ENCODE measurements at regions not wholly inside any gene's neighbourhood (a gene's known extent, or its start where the extent isn't known, plus 50 kb on each side); places are given as distances from the start of the nearest gene placed in this dataset.
A peak's percentile ranks its signal among the peaks of the same experiment; 100 is the strongest.

DNA sequence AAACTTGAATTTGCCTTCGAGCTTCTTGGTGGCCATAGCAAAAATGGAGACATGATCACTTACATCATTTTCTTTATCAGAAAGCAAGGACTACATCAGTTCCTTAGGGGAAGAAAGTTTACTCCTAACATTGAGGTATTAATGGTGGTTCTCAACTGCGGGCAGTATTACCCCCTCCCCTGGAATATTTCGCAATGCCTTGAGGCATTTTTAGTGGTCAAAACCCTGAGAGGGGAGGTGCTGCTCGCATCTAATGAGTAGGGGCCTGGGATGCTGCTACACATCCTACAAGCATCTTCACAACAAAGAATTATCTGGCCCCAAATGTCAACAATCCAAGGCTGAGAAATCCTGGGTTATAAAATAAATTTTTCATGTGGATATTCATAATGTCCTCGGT, 222.2 kb upstream of the TSHZ2 start:
- H3K27ac ChIP-seq, result no peak overlapping the region
- no peaks in the 10 kb centered on the region for H3K36me3 ChIP-seq
- no peaks in the 10 kb centered on the region for H3K27me3 ChIP-seq
- H3K4me1 ChIP-seq (ENCODE audit: low read depth), result no peaks in the 10 kb centered on the region
- DNase-seq (ENCODE audit: low read depth in 1 of 2, low spot score in 1 of 2), result no peak
- H3K4me3 ChIP-seq, result no peak overlapping the region
- TF ChIP-seq, protein P1, sequence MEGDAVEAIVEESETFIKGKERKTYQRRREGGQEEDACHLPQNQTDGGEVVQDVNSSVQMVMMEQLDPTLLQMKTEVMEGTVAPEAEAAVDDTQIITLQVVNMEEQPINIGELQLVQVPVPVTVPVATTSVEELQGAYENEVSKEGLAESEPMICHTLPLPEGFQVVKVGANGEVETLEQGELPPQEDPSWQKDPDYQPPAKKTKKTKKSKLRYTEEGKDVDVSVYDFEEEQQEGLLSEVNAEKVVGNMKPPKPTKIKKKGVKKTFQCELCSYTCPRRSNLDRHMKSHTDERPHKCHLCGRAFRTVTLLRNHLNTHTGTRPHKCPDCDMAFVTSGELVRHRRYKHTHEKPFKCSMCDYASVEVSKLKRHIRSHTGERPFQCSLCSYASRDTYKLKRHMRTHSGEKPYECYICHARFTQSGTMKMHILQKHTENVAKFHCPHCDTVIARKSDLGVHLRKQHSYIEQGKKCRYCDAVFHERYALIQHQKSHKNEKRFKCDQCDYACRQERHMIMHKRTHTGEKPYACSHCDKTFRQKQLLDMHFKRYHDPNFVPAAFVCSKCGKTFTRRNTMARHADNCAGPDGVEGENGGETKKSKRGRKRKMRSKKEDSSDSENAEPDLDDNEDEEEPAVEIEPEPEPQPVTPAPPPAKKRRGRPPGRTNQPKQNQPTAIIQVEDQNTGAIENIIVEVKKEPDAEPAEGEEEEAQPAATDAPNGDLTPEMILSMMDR (IDR thresholded peaks at IDR 0.05; ENCODE audit: low read depth, low read length), result no peak
- H3K9me3 ChIP-seq (ENCODE audit: low read depth), result no peaks in the 10 kb centered on the region

DNA sequence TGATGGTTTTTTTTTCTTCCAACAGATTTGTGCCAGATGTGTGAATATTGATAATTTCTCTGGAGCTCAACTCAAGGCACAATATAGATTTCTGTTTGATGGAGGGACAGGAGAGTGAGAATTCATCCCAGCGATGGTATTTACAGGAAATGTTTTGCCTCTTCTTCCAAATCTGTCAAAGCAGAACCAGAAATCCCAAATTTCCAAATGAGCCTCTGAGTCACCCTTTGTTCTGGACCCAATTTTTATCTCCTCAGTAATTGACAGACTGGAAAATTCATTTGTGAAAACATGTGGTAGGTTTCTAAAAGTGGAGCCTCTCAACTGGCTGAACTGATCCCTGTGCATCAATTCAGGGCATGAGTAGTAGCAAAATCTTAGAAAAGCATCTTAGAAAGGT, 223.2 kb upstream of the TSHZ2 start:
- TF ChIP-seq, protein P1 (IDR thresholded peaks at IDR 0.05; ENCODE audit: low read depth, low read length), result no peak
- Histone ChIP-seq H3K4me3 (no peak overlapping the region), H3K4me1 (ENCODE audit: low read depth) (no peaks in the 10 kb centered on the region), H3K36me3 (no peaks in the 10 kb centered on the region), H3K9me3 (ENCODE audit: low read depth) (no peaks in the 10 kb centered on the region), H3K27ac (no peak overlapping the region), H3K27me3 (no peaks in the 10 kb centered on the region)
- DNase-seq (ENCODE audit: low read depth in 1 of 2, low spot score in 1 of 2), result peak in 1 of 2 donors; percentile 10

DNA sequence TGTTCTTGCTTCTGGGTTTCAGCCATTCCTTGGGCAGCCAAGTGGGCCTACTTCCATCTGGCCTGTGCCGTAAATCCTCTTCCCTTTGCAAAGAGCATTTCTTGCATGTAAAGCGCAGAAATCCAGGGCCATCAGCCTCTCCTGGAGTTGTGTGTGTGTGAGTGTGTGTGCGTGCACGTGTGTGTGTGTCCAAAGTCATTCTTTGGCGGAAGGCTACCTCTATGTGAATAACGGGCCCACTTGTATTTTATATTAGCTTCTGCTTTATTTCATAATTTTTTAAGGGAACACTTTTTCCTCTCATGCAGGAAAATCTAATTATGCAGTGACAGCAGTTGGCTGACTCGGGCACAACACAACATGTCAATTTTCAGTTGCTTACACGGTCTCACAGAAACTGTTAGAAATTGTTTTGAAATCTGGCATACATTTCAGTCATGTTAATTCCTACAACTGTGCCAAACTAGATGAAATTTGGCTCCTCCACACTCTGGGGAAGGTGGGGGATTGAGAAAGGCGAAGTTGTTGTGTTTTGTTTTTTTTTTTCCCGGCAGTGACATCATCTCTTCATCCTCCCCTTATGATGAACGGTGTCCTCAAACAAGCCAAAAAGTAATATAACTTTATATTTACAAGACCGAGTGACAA, 223.7 kb upstream of the TSHZ2 start:
- no peaks in the 10 kb centered on the region for H3K9me3 ChIP-seq (ENCODE audit: low read depth)
- H3K4me3 ChIP-seq, result no peak overlapping the region
- peak in 1 of 2 donors; percentile 61 for DNase-seq (ENCODE audit: low read depth in 1 of 2, low spot score in 1 of 2)
- H3K4me1 ChIP-seq (ENCODE audit: low read depth), result no peaks in the 10 kb centered on the region
- H3K27me3 ChIP-seq, result no peaks in the 10 kb centered on the region
- TF ChIP-seq, protein P1 (IDR thresholded peaks at IDR 0.05; ENCODE audit: low read depth, low read length), result no peak
- H3K36me3 ChIP-seq, result no peaks in the 10 kb centered on the region
- no peak overlapping the region for H3K27ac ChIP-seq

DNA sequence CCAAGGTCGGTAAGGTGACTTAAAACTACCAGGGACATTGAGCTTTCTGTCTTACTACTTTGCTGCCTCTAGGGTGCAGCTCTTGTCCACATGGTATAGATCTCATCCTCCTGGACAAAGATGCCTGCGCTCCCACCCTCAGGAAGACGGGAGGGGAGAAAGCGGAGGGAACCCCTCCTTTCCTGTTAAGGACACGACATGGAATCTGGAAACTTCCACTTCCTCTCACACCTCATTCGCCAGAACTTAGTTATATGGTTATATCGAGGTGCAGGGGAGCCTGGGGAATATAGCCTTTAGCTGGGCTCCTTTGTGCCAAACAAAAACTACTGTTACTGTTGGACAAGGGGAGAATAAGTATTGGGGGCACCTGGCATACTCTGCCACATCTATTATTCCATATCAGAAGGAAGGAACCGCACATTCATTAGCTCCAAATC, 224.3 kb upstream of the TSHZ2 start:
- Histone ChIP-seq H3K4me1 (ENCODE audit: low read depth) (no peaks in the 10 kb centered on the region), H3K27ac (no peak overlapping the region), H3K27me3 (no peaks in the 10 kb centered on the region), H3K36me3 (no peaks in the 10 kb centered on the region), H3K9me3 (ENCODE audit: low read depth) (no peaks in the 10 kb centered on the region), H3K4me3 (no peak overlapping the region)
- DNase-seq (ENCODE audit: low read depth in 1 of 2, low spot score in 1 of 2), result peak; percentile 35 to 59
- TF ChIP-seq, protein P1 (IDR thresholded peaks at IDR 0.05; ENCODE audit: low read depth, low read length), result peak; percentile 53

DNA sequence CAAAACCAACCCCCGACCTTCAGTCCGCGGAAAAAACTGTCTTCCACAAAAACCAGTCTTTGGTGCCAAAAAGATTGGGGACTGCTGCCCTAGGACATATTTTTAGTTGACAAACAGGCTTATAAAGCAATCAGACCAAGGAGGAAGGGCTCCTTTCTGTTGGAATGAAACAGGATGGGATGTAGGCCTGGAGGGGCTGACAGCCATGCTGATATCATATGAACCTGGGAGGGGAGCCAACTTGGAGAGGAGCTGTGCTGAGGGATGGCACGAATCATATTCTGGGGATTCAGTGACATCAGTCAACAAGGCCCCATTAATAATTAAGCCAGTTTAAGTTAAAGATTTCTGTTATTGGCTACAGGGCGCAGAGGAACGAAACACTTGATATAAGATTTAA, 225.4 kb upstream of the TSHZ2 start:
- TF ChIP-seq, protein P1 (IDR thresholded peaks at IDR 0.05; ENCODE audit: low read depth, low read length), result no peak
- Histone ChIP-seq H3K4me3 (no peak overlapping the region), H3K27ac (no peak overlapping the region), H3K9me3 (ENCODE audit: low read depth) (no peaks in the 10 kb centered on the region), H3K36me3 (no peaks in the 10 kb centered on the region), H3K4me1 (ENCODE audit: low read depth) (no peaks in the 10 kb centered on the region), H3K27me3 (no peaks in the 10 kb centered on the region)
- peak in 1 of 2 donors; percentile 27 for DNase-seq (ENCODE audit: low read depth in 1 of 2, low spot score in 1 of 2)

Measured in cardiac muscle cell (in vitro differentiated cells and primary cell).